Astrocyte of the spinal cord (primary cell): ENCODE measurements at regions not wholly inside any gene's neighbourhood (a gene's known extent, or its start where the extent isn't known, plus 50 kb on each side); places are given as distances from the start of the nearest gene placed in this dataset.
"Not testable (repeated sequence)": the region's sequence is repeated elsewhere in the genome, so short reads cannot be mapped to it uniquely, and the experiment has no call there.

ENCODE experiments used
- DNase-seq: peaks from one replicate; pipeline ENCODE4 v3.0.0; 2011; ENCODE audit warnings: low read depth, low spot score
- H3K4me3 ChIP-seq: 2 replicates; pipeline ENCODE4 v1.5.1; 2011; ENCODE audit warnings: low read depth, mild to moderate bottlenecking, low read length, moderate library complexity
- in situ Hi-C: cut with HindIII; loops from 2 replicates; pipeline ENCODE4 v1.10.0; 2017; ENCODE audit warnings: low sequenced_read_pairs
- TF ChIP-seq, protein P1 (sequence below): IDR thresholded peaks from 2 replicates; pipeline ENCODE4 v1.5.1; 2012; ENCODE audit warnings: low read depth, mild to moderate bottlenecking, low read length, inconsistent platforms

DNA sequence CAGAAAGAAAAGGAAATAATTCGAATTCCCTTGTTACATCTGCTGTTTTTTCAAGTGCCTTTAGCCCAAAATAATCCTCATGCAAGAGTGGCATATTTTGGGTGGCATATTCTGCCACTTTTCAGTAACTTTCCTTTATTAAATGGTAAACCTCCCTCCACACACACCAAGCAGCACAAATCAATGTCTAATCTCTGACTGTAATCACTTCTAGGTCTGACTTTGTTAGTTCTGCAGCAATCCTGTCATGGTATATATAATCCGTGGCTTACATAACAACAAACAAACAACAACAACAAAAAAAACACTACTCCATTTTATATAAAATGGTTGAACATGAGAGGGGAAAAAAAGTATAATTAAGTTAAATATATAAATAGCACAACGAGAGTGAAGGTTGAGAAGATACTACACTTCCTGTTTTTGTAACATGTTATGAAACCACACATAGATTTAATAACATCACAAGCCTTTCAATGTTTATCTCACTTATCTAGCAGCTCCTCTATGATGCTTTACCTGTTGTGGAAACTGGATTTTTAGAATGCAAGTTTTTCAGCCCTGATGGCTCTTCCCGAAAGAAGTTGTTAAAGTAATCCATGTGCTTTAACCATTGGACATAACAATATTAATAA is 715.4 kb downstream of the GRXCR1 start:
- in situ Hi-C loops, result no loop called here
- H3K4me3 ChIP-seq, result no peak overlapping the region
- DNase-seq, result no peak
- TF ChIP-seq, protein P1, sequence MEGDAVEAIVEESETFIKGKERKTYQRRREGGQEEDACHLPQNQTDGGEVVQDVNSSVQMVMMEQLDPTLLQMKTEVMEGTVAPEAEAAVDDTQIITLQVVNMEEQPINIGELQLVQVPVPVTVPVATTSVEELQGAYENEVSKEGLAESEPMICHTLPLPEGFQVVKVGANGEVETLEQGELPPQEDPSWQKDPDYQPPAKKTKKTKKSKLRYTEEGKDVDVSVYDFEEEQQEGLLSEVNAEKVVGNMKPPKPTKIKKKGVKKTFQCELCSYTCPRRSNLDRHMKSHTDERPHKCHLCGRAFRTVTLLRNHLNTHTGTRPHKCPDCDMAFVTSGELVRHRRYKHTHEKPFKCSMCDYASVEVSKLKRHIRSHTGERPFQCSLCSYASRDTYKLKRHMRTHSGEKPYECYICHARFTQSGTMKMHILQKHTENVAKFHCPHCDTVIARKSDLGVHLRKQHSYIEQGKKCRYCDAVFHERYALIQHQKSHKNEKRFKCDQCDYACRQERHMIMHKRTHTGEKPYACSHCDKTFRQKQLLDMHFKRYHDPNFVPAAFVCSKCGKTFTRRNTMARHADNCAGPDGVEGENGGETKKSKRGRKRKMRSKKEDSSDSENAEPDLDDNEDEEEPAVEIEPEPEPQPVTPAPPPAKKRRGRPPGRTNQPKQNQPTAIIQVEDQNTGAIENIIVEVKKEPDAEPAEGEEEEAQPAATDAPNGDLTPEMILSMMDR, result no peak

DNA sequence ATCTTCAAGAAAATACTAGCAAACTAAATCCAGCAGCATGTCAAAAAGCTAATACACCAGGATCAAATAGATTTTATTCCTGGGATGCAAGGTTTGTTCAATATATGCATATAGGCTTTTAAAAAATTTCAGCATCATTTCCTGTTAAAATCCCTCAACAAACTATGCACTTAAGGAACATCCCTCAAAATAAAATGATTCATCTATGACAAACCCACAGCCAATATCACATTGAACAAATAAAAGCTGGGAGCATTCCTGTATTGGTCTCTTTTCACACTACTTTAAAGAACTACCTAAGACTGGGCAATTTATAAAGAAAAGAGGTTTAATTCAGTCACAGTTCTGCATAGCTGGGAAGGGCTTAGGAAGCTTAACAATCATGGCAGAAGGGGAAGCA is 726.7 kb downstream of the GRXCR1 start:
- TF ChIP-seq, protein P1, result no peak
- H3K4me3 ChIP-seq, result no peak overlapping the region
- in situ Hi-C loops, result no loop called here
- DNase-seq, result no peak

DNA sequence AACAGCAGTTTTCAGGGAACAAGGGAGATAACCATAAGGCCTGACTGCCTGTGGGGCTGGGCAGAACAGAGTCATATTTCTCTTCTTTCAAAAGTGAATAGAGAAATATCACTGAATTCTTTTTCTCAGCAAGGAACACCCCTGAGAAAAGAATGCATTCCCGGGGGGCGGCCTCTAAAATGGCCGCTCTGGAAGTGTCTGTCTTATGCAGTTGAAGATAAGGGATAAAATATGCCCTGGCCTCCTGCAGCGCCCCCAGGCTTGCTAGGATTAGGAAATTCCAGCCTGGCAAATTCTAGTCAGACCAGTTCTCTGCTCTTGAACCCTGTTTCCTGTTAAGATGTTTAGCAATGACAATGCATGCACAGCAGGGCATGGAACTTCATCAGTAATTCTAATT is 745.4 kb downstream of the GRXCR1 start:
- DNase-seq, in situ Hi-C loops: not testable (repeated sequence)

DNA sequence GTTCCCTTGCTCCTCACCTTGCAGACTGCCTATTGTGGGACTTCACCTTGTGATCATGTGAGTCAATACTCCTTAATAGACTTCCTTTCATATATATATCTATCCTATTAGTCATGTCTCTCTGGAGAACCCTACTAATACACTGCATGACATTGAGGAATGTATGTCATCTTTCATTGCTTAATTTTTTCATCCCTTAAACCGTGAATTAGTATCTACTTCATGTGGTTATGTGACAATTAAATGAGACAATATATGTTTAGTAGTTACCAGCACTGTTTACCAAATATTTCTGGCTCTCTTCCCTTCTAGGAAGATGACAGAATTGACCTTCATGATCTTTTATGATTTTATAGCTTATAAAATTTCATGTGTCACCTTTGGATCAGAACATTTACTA is 759.5 kb downstream of the GRXCR1 start:
- in situ Hi-C loops, result no loop called here

More for the DNA sequence above, 745.4 kb downstream of the GRXCR1 start:
- not testable (repeated sequence) for H3K4me3 ChIP-seq

DNA sequence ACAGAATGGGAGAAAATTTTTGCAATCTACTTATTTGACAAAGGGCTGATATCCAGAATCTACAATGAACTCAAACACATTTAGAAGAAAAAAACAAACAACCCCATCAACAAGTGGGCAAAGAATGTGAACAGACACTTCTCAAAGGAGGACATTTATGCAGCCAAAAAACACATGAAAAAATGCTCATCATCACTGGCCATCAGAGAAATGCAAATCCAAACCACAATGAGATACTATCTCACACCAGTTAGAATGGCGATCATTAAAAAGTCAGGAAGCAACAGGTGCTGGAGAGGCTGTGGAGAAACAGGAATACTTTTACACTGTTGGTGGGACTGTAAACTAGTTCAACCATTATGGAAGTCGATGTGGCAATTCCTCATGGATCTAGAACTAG is 767.0 kb downstream of the GRXCR1 start:
- DNase-seq, in situ Hi-C loops, H3K4me3 ChIP-seq: not testable (repeated sequence)

More for the DNA sequence above, 759.5 kb downstream of the GRXCR1 start:
- no peak for DNase-seq
- H3K4me3 ChIP-seq, result no peak overlapping the region
- TF ChIP-seq, protein P1, result no peak

DNA sequence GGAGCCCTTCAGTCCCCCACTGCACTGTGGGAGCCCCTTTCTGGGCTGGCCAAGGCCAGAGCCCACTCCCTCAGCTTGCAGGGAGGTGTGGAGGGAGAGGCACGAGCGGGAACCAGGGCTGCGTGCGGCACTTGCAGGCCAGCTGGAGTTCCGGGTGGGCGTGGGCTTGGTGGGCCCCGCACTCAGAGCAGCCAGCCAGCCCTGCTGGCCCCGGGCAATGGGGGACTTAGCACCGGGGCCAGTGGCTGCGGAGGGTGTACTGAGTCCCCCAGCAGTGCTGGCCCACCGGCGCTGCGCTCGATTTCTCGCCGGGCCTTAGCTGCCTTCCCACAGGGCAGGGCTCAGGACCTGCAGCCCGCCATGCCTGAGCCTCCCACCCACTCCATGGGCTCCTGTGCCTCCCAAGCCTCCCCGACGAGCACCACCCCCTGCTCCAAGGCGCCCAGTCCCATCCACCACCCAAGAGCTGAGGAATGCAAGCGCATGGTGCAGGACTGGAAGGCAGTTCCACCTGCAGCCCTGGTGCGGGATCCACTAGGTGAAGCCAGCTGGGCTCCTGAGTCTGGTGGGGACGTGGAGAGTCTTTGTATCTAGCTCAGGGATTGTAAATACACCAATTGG is 776.2 kb downstream of the KCTD8 start:
- DNase-seq, in situ Hi-C loops, H3K4me3 ChIP-seq: not testable (repeated sequence)

DNA sequence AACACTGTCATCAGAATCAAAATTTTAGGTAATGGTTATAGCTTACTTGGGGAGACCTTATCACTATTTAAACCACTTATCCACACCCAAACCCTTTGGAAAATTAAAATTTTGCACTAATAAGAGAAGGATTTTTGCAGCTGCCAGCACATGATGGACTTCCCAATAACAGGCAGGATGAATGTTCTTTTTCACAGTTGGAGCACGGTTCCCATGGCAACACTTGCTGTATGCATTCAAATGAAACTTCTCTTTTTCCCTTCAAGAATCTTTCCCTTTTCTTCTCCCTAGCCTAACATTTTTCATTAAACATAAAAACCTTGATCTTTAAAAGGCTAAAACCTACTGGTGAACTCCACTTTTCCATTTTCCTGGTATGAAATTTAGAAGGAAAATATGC is 768.2 kb downstream of the KCTD8 start:
- TF ChIP-seq, protein P1, result no peak
- no peak overlapping the region for H3K4me3 ChIP-seq
- DNase-seq, result no peak
- in situ Hi-C loops, result no loop called here

DNA sequence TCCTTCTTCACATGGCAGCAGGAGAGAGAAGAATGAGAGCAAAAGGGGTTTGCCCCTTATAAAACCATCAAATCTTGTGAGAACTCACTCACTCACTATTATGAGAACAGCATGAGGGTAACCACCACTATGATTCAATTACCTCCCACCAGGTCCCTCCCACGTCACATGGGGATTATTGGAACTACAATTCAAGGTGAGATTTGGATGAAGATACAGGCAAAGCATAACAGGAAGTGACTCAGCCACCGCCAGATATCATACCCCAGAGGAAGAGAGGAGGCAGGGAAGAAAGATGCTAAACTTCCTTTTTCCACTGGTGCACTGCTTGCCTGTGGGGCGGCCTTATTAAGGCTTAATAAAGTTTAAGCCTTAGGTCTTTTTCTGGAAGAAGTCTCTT is 766.1 kb downstream of the KCTD8 start:
- no peak overlapping the region for H3K4me3 ChIP-seq
- DNase-seq, result no peak
- in situ Hi-C loops, result no loop called here
- TF ChIP-seq, protein P1, result no peak
